Gastroesophageal sphincter (tissue), 4 donors: ENCODE measurements at regions not wholly inside any gene's neighbourhood (a gene's known extent, or its start where the extent isn't known, plus 50 kb on each side); places are given as distances from the start of the nearest gene placed in this dataset.

ENCODE experiments used
- ATAC-seq: fragments of 150-250 bp; one replicate; pipeline ENCODE4 v1.9.1; 2016; ENCODE audit warnings: mild to moderate bottlenecking, moderate library complexity
- H3K27ac ChIP-seq, 4 donors: fragments of 200-600 bp; sonication (generic) in 3 of 4; 1 replicate in 3 of 4; 2 replicates in 1 of 4; pipeline ENCODE4 v1.5.1; 2016 to 2019
- H3K27me3 ChIP-seq: fragments of 200-600 bp; sonication (generic); one replicate; pipeline ENCODE4 v1.5.1; 2019
- H3K36me3 ChIP-seq, 2 donors: fragments of 200-600 bp; sonication (generic); one replicate each; pipeline ENCODE4 v1.5.1; 2019; ENCODE audit warnings: control low read depth in 1 of 2
- H3K4me1 ChIP-seq, 3 donors: fragments of 200-600 bp; sonication (generic); 1 replicate in 2 of 3; 2 replicates in 1 of 3; pipeline ENCODE4 v1.5.1; 2016 to 2019; ENCODE audit warnings: control low read depth in 2 of 3
- H3K4me3 ChIP-seq, 2 donors: fragments of 200-600 bp; sonication (generic); one replicate each; pipeline ENCODE4 v1.5.1; 2019; ENCODE audit warnings: mild to moderate bottlenecking in 1 of 2, moderate library complexity in 1 of 2
- H3K9me3 ChIP-seq, 3 donors: fragments of 200-600 bp; sonication (generic); one replicate each; pipeline ENCODE4 v1.5.1; 2017 to 2019; ENCODE audit warnings: control low read depth in 2 of 3
- CTCF ChIP-seq, 4 experiments: fragments of 200-600 bp in 2 of 4; fragments of 450-650 bp in 2 of 4; sonication (generic) in 1 of 4; IDR thresholded peaks; one replicate each; pipeline ENCODE4 v1.5.1; 2017 to 2019; ENCODE audit warnings: antibody characterized with exemption in 4 of 4, mild to moderate bottlenecking in 2 of 4, moderate library complexity in 2 of 4
- EP300 ChIP-seq: sonication (generic); formaldehyde crosslinking; IDR thresholded peaks from one replicate; pipeline ENCODE4 v1.6.1; 2017; ENCODE audit warnings: antibody characterized with exemption, mild to moderate bottlenecking
- POLR2A ChIP-seq, 2 donors: fragments of 450-650 bp; IDR thresholded peaks; one replicate each; pipeline ENCODE4 v1.6.1; 2017; ENCODE audit warnings: antibody characterized with exemption in 2 of 2, mild to moderate bottlenecking in 2 of 2, moderate library complexity in 1 of 2
- POLR2AphosphoS5 ChIP-seq: sonication (generic); formaldehyde crosslinking; IDR thresholded peaks from one replicate; pipeline ENCODE4 v1.6.1; 2017; ENCODE audit warnings: antibody characterized with exemption
- WGBS, 2 donors: methylation state at CpG; one replicate each; pipeline ENCODE4 v1.1.5; 2018; ENCODE audit warnings: low coverage in 1 of 2; 5-methylcytosine and 5-hydroxymethylcytosine counted together

GRCh38 chr16:86368261-86368660 is 142.1 kb upstream of the FOXF1 start:
- WGBS, 2 donors = 79 to 90% methylated on average over 9 to 10 of the region's 12 CpGs
- Histone ChIP-seq H3K9me3 (no peaks in the 10 kb centered on the region), H3K4me1 (peaks cover 3 to 50% (median 3%) of the 10 kb centered on the region in 3 donors), H3K4me3 (no peak overlapping the region), H3K36me3 (no peaks in the 10 kb centered on the region), H3K27ac (peak overlapping the region; percentile 63 to 85 (median 81)), H3K27me3 (no peaks in the 10 kb centered on the region)
- ATAC-seq = no peak
- TF ChIP-seq EP300 = no peak

- Histone ChIP-seq H3K4me1 (peaks cover 0 to 32% (median 0%) of the 10 kb centered on the region in 3 donors), H3K27ac (no peak overlapping the region), H3K36me3 (no peaks in the 10 kb centered on the region), H3K27me3 (no peaks in the 10 kb centered on the region), H3K9me3 (peaks cover 0 to 10% (median 0%) of the 10 kb centered on the region in 3 donors), H3K4me3 (no peak overlapping the region)
- TF ChIP-seq EP300 (no peak), POLR2A (IDR thresholded peaks at IDR 0.05) (no peak), POLR2AphosphoS5 (no peak), CTCF (IDR thresholded peaks at IDR 0.05) (no peak)
- no peak for ATAC-seq
- WGBS, 2 donors = 65 to 87% methylated on average over 2 to 6 of the region's 6 CpGs
These were observed 140.3 kb upstream of the FOXF1 start for GRCh38 chr16:86370062-86370461.

- 71 to 93% methylated on average over 5 to 9 of the region's 20 CpGs for WGBS, 2 donors
- Histone ChIP-seq H3K27me3 (no peaks in the 10 kb centered on the region), H3K4me1 (peaks cover 0 to 20% (median 0%) of the 10 kb centered on the region in 3 donors), H3K27ac (no peak overlapping the region), H3K4me3 (no peak overlapping the region), H3K36me3 (no peaks in the 10 kb centered on the region), H3K9me3 (peaks cover 0 to 10% (median 0%) of the 10 kb centered on the region in 3 donors)
- TF ChIP-seq POLR2AphosphoS5 (no peak), EP300 (no peak), POLR2A (IDR thresholded peaks at IDR 0.05) (no peak), CTCF (IDR thresholded peaks at IDR 0.05) (no peak)
- no peak for ATAC-seq
These were observed 139.1 kb upstream of the FOXF1 start for GRCh38 chr16:86371083-86371803.

- TF ChIP-seq POLR2AphosphoS5 (no peak), POLR2A (IDR thresholded peaks at IDR 0.05) (no peak), EP300 (no peak), CTCF (IDR thresholded peaks at IDR 0.05) (no peak)
- Histone ChIP-seq H3K27me3 (no peaks in the 10 kb centered on the region), H3K4me1 (peaks cover 0 to 11% (median 0%) of the 10 kb centered on the region in 3 donors), H3K9me3 (peaks cover 0 to 10% (median 0%) of the 10 kb centered on the region in 3 donors), H3K27ac (no peak overlapping the region), H3K4me3 (no peak overlapping the region), H3K36me3 (no peaks in the 10 kb centered on the region)
- ATAC-seq = no peak
- 89 to 97% methylated on average over 6 to 7 of the region's 8 CpGs for WGBS, 2 donors
These were observed 138.1 kb upstream of the FOXF1 start for GRCh38 chr16:86372193-86372592.

- no peaks in the 10 kb centered on the region for H3K4me1 ChIP-seq
- TF ChIP-seq POLR2AphosphoS5 (no peak), CTCF (IDR thresholded peaks at IDR 0.05) (no peak), EP300 (no peak), POLR2A (IDR thresholded peaks at IDR 0.05) (no peak)
- H3K27ac ChIP-seq = no peak overlapping the region
- H3K27me3 ChIP-seq = no peaks in the 10 kb centered on the region
- 80 to 83% methylated on average over 5 to 11 of the region's 16 CpGs for WGBS, 2 donors
- H3K9me3 ChIP-seq = peaks cover 0 to 10% (median 0%) of the 10 kb centered on the region in 3 donors
- no peaks in the 10 kb centered on the region for H3K36me3 ChIP-seq
- no peak overlapping the region for H3K4me3 ChIP-seq
- no peak for ATAC-seq
These were observed 136.9 kb upstream of the FOXF1 start for GRCh38 chr16:86373276-86373901.
